NCI-H510A treated with DMSO at 0.1 percent for 48 hours (cell line): ENCODE measurements at regions not wholly inside any gene's neighbourhood (a gene's known extent, or its start where the extent isn't known, plus 50 kb on each side); places are given as distances from the start of the nearest gene placed in this dataset.

Experiments used
- DNase-seq: peaks from one replicate; lab custom pipeline; 2025; lab: John Stamatoyannopoulos, UW

GRCh38 chr3:67790043-67790442 lies 135.6 kb upstream of the SUCLG2 start:
- DNase-seq, result peak; percentile 0

GRCh38 chr3:67788396-67788795 lies 134.0 kb upstream of the SUCLG2 start:
- DNase-seq, result no peak

- no peak for DNase-seq
Observed at GRCh38 chr3:67783281-67784250, 129.2 kb upstream of the SUCLG2 start.

DNA sequence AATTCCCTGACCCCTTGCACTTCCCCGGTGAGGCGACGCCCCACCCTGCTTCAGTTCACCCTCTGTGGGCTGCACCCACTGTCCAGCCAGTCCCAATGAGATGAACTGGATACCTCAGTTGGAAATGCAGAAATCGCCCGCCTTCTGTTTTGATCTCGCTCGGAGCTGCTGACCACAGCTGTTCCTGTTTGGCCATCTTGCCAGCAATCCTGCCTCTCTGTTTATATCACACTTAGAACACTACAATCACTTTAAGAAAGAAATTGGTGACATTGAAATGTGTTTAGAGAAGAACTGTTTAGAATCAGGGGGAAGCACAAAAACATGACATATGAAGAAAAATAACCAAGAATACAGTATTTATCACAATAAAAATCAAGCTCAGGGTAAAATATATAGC lies 127.5 kb upstream of the SUCLG2 start:
- no peak for DNase-seq

DNA sequence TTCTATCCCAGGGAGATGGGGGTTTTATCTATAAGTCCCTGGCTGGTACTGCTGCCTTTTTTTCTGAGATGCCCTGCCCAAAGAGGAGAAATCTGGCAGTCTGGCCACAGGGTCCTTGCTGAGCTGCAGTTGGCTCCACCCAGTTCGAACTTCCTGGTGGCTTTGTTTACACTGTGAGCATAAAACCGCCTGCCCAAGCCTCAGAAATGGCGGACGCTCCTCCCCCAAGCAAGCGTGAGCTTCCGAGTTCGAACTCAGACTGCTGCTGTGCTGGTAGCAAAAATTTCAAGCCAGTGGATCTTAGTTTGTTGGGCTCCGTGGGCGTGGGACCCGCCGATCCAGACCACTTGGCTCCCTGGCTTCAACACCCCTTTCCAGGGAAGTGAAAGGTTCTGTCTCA lies 126.8 kb upstream of the SUCLG2 start:
- no peak for DNase-seq

- DNase-seq, result peak; percentile 58
Observed at GRCh38 chr3:67774676-67775075, 120.3 kb upstream of the SUCLG2 start.

DNA sequence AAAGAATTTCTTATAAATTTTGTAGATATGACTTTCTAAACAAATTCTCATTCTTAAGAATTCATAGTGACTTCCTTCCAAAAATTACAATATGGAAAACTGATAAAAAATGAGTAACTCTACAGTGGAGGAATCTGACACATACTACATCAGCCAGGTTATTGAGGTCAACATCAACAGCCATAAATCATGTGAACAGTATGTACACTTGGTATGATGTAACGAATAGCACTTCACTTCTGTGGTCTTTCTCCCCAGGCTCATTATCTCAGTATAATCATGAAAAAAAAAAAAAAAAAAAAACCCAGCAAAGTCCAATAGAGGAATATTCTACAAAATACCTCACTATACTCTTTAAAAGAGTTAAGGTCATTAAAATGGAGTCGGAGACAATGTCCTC lies 111.2 kb upstream of the SUCLG2 start:
- DNase-seq, result no peak

DNA sequence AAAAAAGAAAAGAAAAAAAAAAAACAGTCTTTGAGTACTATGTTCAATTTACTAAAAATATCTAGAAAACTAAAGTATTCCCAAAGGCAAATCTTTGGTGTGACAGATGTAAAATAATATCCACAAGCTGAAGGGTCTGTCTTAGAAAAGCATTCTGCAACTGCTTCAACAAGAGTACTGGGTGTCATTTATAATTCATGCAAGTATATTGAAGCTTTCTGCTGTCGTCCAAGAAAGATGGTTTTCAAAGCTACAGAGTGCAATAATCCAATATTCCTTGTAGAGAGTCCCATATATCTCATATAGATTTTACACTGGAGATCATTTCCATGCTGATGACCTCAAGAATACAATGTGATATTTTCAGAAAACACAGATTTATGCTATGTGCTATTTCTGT lies 90.9 kb upstream of the SUCLG2 start:
- no peak for DNase-seq

DNA sequence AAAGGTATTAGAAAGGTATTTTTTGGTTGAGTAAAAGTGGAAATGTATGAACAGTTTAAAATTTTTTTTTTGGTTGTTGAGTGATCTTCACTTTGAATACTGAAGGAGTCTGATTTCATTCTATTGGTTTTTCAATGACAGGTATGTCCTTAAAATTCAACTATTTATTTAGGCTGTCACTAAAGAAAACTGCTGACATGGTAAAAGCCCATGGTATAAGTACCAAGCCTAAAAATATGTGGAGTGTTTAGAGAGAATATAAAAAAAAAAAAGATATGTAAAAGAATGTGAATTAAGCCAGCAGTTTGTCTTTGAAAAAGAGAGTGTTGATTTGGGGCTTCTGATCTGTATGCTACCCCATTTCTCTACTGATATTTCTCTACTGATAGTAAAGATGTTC lies 90.3 kb upstream of the SUCLG2 start:
- DNase-seq, result no peak

GRCh38 chr3:67739851-67740250 lies 85.4 kb upstream of the SUCLG2 start:
- no peak for DNase-seq

- no peak for DNase-seq
Observed at GRCh38 chr3:67737906-67738865, 83.8 kb upstream of the SUCLG2 start.

DNA sequence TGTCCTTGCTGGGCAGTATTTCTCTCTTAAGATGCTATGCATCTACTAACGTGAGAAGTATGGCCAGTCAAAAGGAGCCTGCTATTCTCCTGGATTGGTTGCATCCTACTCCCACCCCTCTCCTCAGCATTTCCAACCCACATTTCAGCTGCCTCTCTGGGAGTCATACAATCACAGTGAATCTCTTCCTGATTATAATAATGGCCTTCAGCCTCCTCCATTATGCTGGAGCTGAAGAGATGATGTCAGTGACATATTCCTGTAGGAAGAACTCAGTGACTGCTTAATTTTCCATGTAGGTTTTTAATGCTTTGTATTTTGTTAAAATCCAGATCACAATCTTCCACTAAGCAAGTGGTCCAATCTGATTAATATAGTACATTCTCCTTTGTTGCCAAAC lies 82.7 kb upstream of the SUCLG2 start:
- no peak for DNase-seq

DNA sequence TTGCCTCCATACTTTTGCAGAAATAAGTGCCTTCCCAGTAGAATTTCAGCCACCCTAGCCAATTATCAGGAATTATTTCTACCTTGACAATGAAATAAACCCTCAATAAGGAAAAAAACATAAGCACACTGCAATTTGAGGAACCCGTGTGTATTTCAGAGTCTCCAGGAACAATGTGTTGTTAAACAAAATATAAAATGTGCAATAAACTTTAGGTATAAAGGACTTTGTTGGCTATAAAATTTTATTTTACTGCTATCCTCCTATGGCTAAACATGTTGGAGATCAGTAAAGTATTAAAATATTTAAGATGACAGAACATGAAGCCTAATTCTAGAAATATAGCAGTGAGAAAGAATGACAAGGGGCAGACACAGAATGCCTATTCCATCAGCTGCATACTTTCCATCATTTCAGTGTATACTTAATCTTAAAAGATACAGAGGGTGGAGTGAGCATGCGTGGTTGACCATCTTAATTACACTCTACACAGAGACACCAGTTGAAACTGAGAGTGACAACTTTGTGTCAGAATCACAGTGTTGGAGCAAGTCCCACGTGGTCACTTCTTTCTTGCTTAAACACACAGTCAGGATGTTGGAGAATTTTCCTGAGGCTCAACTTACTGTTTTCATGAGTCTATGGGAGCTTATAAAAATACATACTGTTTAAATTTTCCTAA lies 79.0 kb upstream of the SUCLG2 start:
- DNase-seq, result no peak

- no peak for DNase-seq
Observed at GRCh38 chr3:67724434-67724833, 70.0 kb upstream of the SUCLG2 start.

DNA sequence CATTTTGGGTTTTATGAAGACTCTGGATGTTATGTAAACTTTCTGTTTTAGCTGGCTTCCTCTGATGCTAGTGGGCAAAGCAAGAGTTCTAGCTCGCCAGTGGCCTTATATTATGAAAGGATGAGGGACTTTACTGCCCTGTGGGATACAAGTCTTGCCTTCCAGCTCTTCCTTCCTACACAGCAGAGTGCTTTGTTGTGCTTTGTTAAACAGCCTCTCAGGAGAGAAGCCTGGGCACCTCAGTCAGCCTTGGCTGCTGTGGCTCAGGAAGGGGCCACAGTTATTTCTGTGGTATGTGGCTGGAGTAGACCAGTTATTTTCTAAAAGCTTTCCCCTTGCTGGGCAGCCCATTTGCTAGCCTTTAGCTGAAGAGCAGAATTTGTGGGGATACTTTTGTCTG lies 69.5 kb upstream of the SUCLG2 start:
- DNase-seq, result no peak

- no peak for DNase-seq
Observed at GRCh38 chr3:67719333-67719732, 64.9 kb upstream of the SUCLG2 start.

- no peak for DNase-seq
Observed at GRCh38 chr3:67715971-67716370, 61.6 kb upstream of the SUCLG2 start.

DNA sequence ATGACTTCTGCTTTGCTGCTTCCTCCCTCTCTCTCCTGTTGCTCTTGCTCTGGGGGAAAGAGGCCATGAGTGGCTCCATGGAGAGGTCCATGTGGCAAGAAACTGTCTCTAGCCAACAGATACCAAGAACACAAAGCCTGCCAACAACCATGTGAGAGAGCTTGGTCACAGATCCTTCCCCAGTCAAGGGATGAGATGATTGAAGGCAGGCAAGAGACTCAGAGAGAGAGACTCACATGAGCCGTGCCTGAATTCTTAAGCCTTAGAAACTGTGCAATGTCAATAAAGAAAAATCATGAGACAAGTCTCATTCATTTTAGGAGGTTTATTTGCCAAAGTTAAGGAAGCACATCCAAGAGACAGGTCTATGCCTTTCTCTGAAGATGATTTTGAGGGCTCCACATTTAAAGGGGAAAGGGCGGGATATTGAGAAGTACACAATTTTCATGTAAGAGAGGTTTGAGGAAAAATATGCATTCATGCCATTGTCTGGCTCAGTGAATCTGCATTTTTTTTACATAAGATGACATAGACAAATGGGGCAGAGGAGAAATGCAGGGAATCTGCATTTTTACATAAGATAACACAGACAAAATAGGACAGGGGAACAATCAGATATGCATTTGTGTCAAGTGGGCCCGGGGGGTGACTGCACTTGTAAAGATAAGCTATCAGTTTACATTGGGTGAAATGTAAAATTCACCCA lies 59.5 kb upstream of the SUCLG2 start:
- DNase-seq, result no peak

DNA sequence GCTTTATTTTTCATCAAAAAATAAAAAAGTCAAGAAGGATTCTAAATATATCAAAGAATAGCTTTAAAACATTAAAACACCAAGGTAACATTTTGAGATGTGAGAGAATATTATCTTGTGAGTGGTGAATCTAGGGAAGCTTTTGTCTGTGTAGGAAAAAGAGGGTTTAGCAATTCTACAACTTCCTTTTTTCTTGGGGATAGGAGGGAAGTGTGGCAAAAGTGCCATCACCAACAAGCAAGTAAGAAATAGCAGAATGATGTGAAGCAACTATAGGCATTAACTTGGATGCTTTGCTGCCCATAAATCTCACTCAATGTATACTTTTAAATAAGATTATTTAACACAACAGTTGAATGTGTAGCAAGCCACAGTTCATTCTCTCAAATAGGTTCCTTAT lies 57.8 kb upstream of the SUCLG2 start:
- DNase-seq, result no peak

DNA sequence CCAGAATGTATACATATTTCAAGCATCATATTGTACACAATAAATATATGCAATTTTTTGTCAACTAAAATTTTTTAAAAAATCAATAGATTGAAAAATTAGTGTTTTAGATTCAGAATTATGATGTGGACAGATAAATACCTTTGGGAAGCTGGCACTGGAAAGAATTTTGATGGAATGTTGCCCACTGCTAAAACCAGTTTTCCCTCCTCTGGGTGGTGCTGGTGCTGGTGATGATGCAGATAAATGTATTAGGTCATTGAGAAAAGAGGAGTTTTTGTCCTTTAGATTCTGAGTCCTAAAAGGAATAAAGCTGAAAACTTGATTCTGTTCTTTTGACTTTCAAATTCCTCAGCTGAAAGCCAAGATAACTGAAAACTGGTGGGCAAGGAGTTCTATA lies 56.0 kb upstream of the SUCLG2 start:
- no peak for DNase-seq

DNA sequence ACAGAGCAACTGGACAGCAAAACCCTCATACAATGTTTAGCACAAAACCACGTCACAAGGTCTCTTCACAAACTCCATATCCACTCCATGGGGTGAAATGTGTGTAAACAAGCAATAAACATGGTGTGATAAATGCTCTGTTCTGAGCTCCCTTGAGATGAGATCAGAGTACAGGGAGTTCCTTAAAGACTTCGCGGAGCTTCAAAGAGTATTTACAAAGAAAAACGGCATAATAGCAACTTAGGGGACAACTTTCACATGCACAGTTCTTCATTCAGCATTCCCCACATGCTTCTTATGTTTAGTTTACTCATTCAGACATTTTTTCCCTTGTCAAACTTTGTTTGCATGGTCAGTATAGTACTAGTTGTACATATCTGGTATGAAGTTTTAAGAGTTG lies 52.5 kb upstream of the SUCLG2 start:
- DNase-seq, result no peak

GRCh38 chr3:67704322-67704721 lies 49.9 kb upstream of the SUCLG2 start:
- DNase-seq, result no peak
